CD4-positive, alpha-beta T cell treated with Interleukin-12 subunit alpha and Interleukin-12 subunit beta, for 1 hour (primary cell): ENCODE measurements at regions not wholly inside any gene's neighbourhood (a gene's known extent, or its start where the extent isn't known, plus 50 kb on each side); places are given as distances from the start of the nearest gene placed in this dataset.

Experiments used
- DNase-seq: peaks from one replicate; pipeline ENCODE4 v3.0.0-alpha.2; 2020

DNA sequence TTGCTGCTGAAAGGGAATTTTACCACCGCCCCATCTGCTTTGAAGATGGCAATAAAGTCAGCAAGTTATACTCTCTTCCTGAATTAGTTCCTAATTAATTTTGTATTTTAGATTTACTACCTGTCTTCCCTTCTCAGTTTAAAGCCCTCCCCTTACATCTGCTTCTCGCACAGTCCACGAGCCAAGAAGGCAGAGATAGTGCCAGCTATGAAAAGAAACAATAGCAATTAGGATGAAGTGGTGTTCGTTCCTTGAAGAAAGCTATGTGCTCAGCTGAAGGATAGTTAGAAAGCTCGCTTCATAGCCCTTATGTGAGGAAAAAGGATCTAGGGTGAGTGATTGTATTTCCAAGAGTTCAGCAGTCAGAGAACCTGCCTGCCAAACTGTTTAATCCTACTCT, 1678.8 kb upstream of the TENM3 start:
- no peak for DNase-seq

DNA sequence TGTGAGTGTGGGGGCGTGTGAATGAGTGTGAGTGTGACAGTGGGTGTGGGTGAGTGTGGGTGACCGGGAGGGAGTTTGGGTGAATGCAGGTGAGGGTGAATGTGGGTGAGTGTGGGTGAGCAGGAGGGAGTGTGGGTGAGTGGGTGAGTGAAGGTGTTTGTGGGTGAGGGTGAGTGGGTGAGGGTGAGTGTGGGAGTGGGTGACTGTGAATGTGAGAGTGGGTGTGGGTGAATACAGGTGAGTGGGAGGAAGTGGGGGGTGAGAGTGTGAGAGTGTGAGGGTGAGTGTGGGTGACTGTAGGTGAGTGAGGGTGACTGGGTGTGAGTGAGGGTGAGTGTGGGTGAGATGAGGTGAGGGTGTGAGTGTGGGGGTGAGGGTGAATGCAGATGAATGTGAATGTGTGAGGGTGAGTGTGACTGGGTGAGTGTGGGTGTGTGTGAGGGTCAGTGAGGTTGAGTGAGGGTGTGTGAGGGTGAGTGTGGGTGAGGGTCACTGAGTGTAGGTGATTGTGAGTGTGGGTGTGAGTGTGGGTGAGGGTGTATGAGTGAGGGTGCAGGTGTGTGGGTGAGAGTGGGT, 1677.3 kb upstream of the TENM3 start:
- no peak for DNase-seq

DNA sequence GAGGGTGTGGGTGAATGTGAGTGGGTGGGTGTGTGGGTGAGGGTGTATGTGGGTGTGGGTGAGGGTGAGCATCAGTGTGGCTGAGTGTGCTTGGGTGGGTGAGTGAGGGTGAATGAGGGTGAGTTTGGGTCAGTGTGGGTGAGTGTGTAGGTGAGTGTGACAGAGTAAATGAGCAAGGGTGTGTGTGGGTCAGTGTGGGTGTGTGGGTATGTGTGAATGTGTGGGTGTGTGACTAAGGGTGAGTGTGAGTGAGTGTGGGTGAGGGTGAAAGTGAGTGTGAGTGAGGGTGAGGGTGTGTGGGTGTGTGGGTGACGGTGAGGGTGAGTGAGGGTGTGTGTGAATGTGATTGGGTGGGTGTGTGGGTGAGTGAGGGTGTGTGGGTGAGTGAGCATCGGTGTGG, 1676.7 kb upstream of the TENM3 start:
- no peak for DNase-seq

DNA sequence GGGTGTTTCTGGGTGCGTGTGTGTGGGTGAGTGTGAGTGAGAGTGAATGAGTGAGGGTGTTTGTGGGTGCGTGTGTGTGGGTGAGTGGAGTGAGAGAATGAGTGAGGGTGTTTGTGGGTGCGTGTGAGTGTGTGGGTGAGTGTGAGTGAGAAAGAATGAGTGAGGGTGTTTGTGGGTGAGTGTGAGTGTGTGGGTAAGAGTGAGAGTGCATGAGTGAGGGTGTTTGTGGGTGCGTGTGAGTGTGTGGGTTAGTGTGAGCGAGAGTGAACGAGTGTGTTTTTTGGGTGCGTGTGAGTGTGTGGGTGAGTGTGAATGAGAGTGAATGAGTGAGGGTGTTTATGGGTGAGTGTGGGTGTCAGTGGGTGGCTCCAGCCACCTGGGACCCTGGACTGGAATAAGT, 1676.1 kb upstream of the TENM3 start:
- DNase-seq: no peak

DNA sequence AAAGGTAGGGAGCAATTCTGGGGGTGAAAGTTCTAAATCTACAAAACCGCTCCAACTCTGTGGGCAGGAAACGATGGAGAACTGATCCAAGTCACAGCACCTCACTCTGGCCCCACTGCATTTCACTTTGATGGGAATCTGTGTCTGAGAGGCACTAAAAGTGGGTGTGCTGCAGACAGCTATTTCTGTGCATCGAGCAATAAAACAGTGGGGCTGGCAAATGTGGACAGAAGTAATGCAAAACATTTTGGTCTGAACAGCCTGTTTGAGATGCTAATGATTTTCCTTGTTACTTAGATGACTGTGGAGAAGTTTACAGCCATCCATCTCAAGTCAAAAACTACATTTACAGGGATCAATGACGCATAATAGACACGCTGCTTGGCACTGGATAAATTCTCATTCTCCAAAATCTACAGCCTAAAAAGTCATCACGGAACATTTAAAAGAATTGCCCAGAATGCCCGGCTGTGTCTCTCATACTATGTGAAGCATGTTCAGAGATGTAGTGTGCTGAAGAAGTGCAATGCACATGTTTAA, 1671.6 kb upstream of the TENM3 start:
- no peak for DNase-seq

DNA sequence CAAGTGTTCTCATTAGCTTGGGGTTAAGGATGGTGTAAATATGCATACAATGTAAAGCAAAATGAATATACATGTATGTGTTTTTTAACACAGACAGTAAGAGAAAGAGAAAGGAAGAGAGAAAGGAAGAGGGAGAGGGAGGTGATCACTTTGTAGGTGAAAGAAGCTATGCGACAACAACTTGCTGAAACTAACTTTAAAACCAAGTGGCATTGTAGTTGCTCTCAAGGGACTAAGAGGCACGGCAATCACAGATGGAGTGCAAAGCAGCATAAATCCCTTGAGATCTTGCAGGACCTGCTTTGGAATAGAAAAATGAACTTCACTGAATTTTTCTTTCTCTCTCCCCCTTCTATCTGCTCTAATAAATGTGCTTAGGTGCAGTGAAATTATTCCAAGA, 1665.0 kb upstream of the TENM3 start:
- DNase-seq: no peak

DNA sequence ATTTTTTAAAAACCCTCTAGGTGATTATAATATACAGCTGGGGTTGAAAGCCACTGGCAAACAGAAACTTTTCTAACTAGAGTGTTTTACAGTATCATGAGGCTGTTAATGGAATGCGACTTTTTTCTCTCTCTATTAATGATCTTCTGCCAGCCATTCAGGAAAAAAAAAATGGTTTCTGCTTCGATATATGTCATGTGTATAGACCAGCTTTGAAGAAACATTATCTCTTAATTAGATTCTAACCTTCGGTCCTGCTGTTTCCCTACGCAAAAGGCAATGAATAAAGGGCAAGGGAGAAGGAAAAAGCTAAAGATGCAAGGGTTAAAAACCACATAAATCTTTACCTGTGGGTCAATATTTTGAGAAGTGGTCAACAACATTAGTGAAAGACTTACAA, 1662.1 kb upstream of the TENM3 start:
- no peak for DNase-seq

DNA sequence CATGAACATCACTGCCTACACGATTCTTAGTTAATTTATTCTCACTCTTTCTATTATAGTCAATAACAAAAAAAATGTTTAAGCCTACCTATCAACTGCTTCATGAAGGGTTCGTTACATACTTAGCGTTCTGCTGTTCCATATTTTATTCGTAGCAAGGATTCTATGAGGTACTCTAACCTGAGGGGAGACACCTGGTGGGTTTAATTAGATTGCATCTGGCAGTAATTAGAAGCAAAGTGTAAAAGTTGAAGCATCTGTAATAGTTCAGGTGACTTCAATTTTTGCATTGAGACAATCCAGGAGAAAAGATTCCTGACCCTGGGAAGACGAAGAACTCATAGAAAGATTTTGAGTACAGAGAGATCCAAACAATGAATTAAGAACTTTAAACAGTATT, 1655.8 kb upstream of the TENM3 start:
- no peak for DNase-seq

DNA sequence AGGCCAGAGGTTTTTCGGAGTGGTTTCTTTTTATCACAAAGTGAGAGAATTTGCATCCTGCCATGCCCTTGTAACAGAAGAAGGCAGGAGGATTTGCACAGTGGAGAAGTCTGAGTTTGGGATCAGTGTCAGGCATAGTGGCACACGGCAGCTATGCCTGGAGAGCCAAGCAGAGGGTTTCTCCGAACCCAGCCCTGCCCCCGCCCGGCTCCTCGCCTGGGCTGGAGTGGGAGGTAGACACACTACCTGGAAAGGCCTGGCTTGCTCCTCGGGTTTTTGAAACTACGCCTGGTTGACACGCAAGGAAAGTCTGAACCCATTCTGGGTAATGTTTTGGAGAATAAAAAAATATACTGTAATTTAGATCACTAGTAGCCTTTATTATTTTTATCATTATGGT, 1653.6 kb upstream of the TENM3 start:
- no peak for DNase-seq

DNA sequence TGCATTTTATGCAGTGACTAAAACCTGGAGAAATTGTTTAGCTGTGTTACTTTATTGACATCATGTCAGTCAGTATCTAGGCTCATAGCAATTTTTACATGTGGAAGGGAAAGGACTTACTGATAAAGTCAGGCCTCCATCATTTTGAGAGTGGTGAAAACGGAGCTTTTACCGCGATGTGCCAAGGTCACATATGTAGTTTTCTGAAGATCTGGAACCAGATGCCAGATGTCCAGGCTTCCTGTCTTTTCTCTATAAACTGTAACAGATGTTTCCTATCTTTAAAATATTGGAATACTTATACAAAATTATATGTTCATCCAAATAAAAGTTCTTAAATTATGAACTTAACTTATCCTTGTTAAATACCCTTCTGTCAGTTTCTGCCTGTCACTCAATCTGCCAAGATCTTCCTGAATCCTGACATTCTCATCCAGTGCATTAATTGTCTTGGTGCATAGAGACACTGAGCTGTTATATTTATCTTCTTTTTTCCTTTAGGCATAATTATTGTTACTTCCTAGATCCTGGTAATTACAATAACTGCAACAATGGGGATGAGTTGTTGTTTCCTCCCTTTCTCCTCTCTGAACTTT, 1646.2 kb upstream of the TENM3 start:
- DNase-seq: no peak

DNA sequence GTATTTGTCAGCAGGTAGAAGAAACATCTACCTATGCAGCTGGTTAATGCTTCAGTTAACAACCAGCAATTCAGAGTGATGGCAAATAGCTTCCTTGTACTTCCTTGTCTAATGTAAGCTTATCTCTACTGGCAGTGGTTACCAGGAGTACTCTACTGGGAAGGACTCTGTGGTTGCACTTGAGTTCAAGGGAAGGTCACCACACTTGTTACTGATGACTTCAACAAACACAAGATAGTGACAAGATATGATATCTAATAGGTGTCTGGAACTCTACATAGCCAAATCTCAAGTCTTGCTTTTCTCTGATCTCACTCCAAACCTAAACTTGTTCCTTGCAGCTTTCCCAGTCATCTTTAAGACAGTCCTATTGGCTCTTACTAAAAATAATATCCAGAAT, 1644.9 kb upstream of the TENM3 start:
- no peak for DNase-seq

DNA sequence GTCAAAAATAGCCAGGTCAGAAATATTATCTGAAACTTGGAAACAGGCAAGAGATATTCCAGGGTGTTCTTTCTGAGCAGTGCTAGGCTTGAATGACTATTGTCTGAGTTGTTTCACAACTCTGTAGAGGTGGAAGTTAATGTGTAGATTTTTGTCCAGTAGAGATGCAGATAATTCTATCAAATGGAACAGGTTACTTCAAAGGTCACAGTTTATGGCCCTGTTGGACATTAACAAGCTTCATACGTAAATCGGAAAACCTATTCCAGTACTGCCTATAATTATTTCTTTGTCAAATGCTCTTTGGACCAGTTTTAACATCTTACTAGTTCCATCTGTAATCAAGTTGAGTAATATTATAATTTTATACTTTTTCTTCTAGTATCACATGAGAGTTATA, 1639.4 kb upstream of the TENM3 start:
- DNase-seq: no peak

DNA sequence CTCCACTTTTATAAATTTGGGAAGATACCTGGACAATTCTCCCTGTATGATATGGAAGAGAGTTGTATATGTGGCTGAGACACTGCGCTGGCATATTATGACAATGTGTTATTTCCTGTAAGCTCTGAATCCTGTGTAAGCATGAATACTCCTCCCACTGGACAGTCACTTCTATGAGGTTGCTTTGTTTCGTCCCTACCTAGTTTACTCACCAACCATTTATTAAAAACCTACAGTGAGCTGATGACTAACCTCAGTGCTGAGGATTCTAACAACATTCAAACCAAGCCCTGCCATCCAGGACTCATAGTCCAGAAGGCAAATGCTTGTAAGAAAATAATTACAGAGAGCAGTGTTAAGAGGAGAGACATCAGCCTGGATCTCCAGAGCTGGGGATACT, 1632.9 kb upstream of the TENM3 start:
- DNase-seq: no peak

DNA sequence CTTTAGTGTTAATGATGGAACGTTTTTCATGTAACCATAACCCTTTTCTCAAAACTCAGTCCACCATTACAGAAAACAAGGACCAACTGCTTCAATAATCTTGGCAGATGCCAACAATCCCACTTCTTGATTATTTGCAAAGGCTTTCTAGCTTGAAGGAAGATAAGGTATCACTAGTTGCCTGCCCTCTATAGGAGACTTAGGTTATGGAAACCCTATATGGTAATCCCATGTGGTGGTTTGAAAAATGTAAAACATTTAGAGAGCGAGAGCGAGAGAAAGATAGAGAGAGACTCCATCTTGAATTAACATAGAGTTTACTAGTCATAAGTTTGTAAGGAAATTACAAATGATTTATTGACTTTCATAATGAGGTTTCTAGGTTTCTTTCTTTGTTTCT, 1627.5 kb upstream of the TENM3 start:
- no peak for DNase-seq

DNA sequence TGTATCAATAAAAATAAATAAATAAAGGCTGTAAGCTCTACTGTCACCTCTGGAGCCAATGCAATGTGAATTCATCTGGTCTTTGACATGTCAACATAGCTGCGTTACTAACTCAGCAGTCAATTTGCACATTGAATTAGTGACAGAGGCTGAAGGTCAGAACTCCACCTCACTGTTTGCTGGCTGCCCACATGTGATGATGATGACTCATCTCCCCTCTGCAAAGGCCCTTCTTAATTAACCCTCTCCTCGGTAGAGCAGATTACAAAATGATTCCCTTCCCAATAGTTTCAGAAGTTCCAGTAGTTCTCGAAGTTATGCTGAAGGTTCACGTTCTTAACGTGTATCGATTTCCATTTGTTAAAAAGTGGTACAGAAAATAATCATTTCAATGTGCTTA, 1626.0 kb upstream of the TENM3 start:
- no peak for DNase-seq

DNA sequence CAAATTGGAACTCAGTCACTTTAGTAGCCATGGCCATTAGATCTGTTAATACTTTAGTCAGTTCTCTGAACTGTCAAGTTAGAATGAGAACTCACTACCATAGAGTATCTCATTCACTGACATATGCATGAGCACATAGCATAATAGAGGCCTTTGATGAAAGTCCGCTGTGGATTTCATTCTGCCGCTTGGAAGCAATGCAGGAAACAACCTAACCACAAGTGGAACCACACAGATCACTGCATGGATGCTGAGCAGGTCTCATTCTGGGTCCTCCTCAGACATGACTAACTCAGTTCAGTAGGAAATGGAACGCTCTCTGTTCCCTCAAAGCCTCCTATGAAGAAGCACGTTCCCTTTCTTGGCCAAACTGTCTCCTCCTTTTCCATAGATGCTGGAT, 1624.8 kb upstream of the TENM3 start:
- no peak for DNase-seq

DNA sequence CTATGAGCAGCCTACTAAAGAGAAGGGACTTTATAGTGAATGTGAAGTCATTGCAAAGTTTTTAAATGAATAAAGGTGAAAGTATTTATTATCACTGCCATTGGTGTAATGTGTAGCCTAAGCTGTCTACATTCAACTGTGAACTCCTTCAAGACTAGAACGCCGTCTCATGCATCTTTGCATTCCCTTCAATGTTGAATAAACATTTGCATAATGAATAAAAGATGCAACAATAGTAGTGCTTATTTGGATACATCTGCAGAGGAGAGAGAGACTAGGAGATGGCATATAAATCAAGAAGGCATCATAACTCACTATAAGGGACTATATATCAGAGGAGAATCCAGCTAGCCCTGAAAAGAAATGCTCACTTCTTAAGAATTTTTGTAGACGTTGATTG, 1623.8 kb upstream of the TENM3 start:
- no peak for DNase-seq

DNA sequence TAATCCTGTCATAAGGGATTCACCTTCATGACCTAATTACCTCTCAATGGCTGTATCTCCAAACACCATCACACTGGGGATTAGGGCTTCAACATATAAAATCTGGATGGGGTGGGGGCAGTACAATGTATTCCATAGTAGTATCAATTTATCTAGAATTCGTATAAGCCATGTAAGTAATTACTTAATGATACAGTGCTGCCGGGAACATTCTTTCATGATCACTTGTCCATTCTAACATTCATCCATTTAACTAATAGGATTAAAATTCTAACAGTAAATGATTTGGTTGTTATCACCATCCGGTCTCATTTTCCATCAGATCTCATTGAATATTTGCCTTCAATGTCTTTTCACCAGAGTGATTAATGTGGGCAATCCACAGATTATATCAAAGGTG, 1620.9 kb upstream of the TENM3 start:
- DNase-seq: no peak

DNA sequence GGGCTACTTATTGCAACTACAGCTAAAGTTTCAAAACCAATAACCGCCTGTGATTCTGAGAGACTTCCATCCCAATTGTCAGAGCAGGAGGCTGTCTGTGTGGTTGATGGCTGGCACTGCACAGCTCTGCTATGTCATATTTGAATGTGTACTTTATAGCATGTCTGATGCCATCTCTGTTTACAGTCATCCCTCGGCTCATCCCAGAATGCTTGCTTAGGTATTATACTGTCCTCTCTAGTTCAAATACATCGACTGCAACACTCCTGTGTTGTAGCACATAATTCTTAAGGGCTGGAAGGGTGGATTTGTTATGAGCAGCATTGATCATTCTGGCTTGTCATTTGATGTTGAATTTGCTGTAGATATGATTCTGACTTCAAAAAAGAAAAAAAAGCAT, 1617.5 kb upstream of the TENM3 start:
- DNase-seq: no peak

DNA sequence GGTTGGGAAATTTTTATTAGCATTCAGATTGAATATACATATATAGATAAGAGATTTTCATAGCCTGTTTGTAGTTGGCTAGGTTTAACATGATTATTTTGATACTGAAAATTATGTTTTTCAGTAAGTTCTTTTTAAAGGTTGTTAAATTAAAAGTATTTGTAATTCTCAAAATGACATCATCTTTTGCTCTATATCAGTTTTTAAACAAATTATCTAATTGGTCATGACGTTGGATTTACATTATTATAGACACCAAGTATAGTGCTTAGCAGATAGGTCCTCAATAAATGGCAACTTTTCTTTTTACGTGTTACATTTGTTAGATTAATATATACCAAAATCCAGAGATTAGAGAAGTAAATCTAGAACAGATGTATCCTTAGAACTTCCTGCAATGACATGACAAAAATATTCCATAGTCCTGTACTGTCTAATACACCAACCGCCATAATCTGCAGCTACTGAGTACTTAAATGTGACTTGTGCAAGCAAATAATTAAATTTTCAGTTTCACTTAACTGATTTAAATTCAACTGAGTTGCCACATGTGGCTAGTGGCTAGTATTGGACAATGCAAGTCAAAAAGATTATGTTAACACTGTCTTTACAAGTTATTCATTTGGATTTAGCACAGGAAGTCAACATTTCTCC, 1613.1 kb upstream of the TENM3 start:
- no peak for DNase-seq

DNA sequence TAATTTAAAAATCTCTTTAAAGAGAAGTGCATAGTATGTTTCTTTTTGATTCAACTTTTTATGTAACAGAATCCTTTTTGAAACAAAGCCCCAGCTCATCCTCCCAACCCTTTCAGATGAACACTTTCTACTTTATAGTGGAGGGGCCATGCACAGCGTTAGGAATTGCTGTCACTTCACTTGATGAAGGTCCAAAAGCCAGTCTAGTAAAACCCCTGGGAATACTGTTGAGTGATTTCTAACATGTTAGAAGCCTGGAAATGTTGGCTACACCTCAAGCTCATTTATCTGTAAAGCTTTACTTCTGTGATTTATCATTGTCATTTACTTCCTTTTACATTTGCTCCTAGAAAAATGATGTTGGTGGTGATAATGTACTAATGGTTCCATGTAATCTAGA, 1608.9 kb upstream of the TENM3 start:
- DNase-seq: no peak

DNA sequence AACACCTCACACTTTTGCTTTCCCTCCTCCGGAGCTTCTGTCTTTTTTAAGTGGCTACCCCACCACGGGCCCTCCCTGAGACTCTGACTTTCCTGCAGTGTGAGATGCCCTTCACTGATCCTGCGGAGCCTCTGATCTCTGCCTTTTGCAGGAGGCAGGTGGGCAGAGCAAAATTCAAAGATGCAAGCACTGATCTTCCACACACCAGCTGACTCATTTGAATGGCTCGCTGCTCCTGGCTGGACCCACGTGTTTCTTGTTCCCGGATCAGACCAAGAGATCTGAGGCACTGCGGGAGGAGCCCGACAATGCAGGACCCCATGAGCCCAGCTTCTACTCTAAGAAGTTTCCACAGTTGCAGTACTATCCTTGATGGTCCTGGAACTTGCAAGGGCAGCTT, 1607.9 kb upstream of the TENM3 start:
- DNase-seq: no peak

DNA sequence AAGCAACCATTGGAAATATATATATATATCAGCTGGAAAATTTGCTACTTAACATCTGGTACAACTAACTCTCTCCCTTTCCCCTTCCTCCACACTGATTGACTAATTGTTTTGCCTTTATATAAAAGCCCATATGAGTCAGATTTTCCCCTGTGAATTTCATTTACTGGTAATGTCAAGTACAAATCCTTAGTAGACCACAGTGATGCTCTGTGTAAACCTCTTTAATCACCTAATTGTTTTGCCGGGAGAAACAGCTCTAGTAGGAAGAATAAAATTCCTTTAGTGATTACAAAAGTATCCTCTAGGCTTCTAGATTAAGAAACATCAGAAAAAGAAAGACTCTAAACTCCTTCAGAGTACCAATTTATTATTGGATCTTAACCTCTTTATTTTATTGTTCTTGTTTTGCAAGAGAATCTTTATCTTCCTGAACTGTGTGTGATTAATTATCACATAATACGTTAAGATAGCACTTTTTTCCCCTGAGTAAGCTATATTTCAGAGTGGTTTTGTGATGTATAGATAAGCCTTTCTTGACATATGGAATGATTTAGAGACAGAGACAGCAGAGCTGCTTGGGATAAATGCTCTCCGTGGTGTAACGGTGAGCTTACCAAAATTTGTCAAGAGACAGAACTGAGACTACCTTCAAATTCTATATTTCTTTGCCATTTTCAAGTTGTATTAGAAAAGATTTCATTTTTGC, 1606.4 kb upstream of the TENM3 start:
- DNase-seq: no peak

DNA sequence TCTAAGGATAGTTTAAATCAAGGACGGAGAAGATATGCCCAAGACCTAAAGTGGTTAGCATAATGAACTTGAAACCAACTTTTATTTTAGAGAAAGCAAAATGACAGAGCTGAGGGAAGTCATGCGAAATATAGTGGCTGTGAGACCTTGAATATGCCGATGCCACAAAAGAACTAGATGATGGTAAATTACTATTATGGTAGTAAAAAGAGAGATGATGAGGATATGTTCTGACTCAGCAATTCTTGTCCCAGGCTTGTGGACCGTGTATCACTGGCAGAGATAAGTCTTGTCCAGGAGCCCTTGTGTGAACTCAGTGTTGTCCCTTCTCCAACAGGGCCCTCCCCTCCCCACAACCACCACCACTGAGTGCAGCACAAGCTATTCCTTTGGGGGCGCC, 1605.6 kb upstream of the TENM3 start:
- no peak for DNase-seq
